Endothelial cell of umbilical vein (primary cell): ENCODE measurements at regions not wholly inside any gene's neighbourhood (a gene's known extent, or its start where the extent isn't known, plus 50 kb on each side); places are given as distances from the start of the nearest gene placed in this dataset.

ENCODE experiments used
- BruUV-seq: library from RNA; stranded (reverse); fragments of 400-500 nt; replicated peaks from 2 replicates; lab custom pipeline; 2021; lab: Mats Ljungman, UMichigan
- CTCF ChIA-PET: fragments of 300-600, 350-600 bp; sonication (Branson Sonifier 250); formaldehyde crosslinking; loops from one replicate; lab custom pipeline; 2021; ENCODE audit warnings: antibody characterized with exemption, inconsistent platforms; lab: Charles Lee
- POLR2A ChIA-PET: fragments of 300-600, 350-600 bp; sonication (Branson Sonifier 250); formaldehyde crosslinking; loops from one replicate; lab custom pipeline; 2021; ENCODE audit warnings: antibody characterized with exemption, inconsistent platforms; lab: Charles Lee
- DNase-seq: peaks from one replicate; pipeline ENCODE4 v3.0.0-alpha.2; 2011; ENCODE audit warnings: low read depth, low spot score
- FAIRE-seq: peaks from 2 replicates; lab custom pipeline; 2011; peaks lifted over from hg19 to GRCh38; lab: Jason Lieb, UNC
- H2AFZ ChIP-seq: 2 replicates; pipeline ENCODE4 v1.6.0; 2012; ENCODE audit warnings: low read depth, low read length, control low read depth, inconsistent platforms
- H3K27ac ChIP-seq: 2 replicates; pipeline ENCODE4 v1.5.1; 2011; ENCODE audit warnings: low read depth, mild to moderate bottlenecking, control low read depth, low read length, moderate library complexity; ENCODE audit not compliant: insufficient read depth
- H3K27me3 ChIP-seq, 2 experiments: 2 replicates each; pipeline versions ENCODE4 v1.6.0 to v1.6.1; 2011; ENCODE audit warnings: low read length in 2 of 2, mixed read lengths in 1 of 2; ENCODE audit not compliant: control insufficient read depth in 2 of 2, insufficient read depth in 2 of 2
- H3K36me3 ChIP-seq, 2 experiments: 2 replicates in 1 of 2; 3 replicates in 1 of 2; pipeline ENCODE4 v1.5.1; 2011; ENCODE audit warnings: low read length in 2 of 2, mild to moderate bottlenecking in 1 of 2, moderate library complexity in 1 of 2; ENCODE audit not compliant: control insufficient read depth in 2 of 2, insufficient read depth in 2 of 2; ENCODE audit errors: extremely low read depth in 1 of 2
- H3K4me1 ChIP-seq: 3 replicates; pipeline ENCODE4 v1.5.1; 2011; ENCODE audit warnings: mild to moderate bottlenecking, low read length; ENCODE audit not compliant: control insufficient read depth, insufficient read depth; ENCODE audit errors: extremely low read depth
- H3K4me2 ChIP-seq: 2 replicates; pipeline ENCODE4 v1.6.1; 2011; ENCODE audit warnings: low read length, control low read depth, mixed read lengths; ENCODE audit not compliant: insufficient read depth
- H3K4me3 ChIP-seq, 3 experiments: fragments of 200-600 bp in 1 of 3; sonication (generic), shearing (Covaris generic) in 1 of 3; replicated peaks in 1 of 3; 2 replicates each; pipeline ENCODE4 v1.5.1; 2011 to 2016; ENCODE audit warnings: control low read depth in 3 of 3, low read length in 3 of 3, mild to moderate bottlenecking in 2 of 3, inconsistent platforms in 1 of 3, low read depth in 1 of 3, moderate library complexity in 1 of 3; ENCODE audit not compliant: insufficient read depth in 1 of 3
- H3K79me2 ChIP-seq: 2 replicates; pipeline ENCODE4 v1.6.0; 2012; ENCODE audit warnings: low read length, inconsistent platforms; ENCODE audit not compliant: control insufficient read depth, insufficient read depth
- H3K9ac ChIP-seq: replicated peaks from 2 replicates; pipeline ENCODE3; 2011; ENCODE audit warnings: low read length, control low read depth; ENCODE audit not compliant: insufficient read depth; ENCODE audit errors: extremely low read depth
- H3K9me1 ChIP-seq: replicated peaks from 3 replicates; pipeline ENCODE4 v1.6.0; 2011; ENCODE audit warnings: mild to moderate bottlenecking, low read length; ENCODE audit not compliant: control insufficient read depth, insufficient read depth; ENCODE audit errors: extremely low read depth
- H3K9me3 ChIP-seq: replicated peaks from 2 replicates; pipeline ENCODE4 v1.5.1; 2012; ENCODE audit warnings: low read length, inconsistent platforms; ENCODE audit not compliant: control insufficient read depth, insufficient read depth
- H4K20me1 ChIP-seq: replicated peaks from 2 replicates; pipeline ENCODE3; 2011; ENCODE audit warnings: mild to moderate bottlenecking, low read length; ENCODE audit not compliant: control insufficient read depth, insufficient read depth; ENCODE audit errors: extremely low read depth
- CTCF ChIP-seq, 2 donors: IDR thresholded peaks; 1 replicate in 1 of 2; 2 replicates in 1 of 2; pipeline ENCODE4 v1.5.1; 2011; ENCODE audit warnings: low read length in 2 of 2, mild to moderate bottlenecking in 2 of 2, moderate library complexity in 2 of 2, control low read depth in 1 of 2, inconsistent platforms in 1 of 2, low read depth in 1 of 2; ENCODE audit not compliant: insufficient read depth in 1 of 2; ENCODE audit errors: extremely low read depth in 1 of 2
- EZH2 ChIP-seq: IDR thresholded peaks from 2 replicates; pipeline ENCODE4 v1.6.1; 2012; ENCODE audit warnings: borderline replicate concordance, low read depth, mild to moderate bottlenecking, moderate library complexity, low read length, inconsistent platforms; ENCODE audit not compliant: severe bottlenecking
- FOS ChIP-seq: IDR thresholded peaks from 2 replicates; pipeline ENCODE4 v1.6.1; 2011; ENCODE audit warnings: mild to moderate bottlenecking, low read length, moderate library complexity, borderline replicate concordance; ENCODE audit not compliant: insufficient read depth
- GATA2 ChIP-seq: IDR thresholded peaks from 2 replicates; pipeline ENCODE4 v1.7.0; 2011; ENCODE audit warnings: low read depth, mild to moderate bottlenecking, moderate library complexity, mixed read lengths, low read length; ENCODE audit not compliant: insufficient read length, insufficient read depth
- JUN ChIP-seq: IDR thresholded peaks from 2 replicates; pipeline ENCODE4 v1.6.1; 2011; ENCODE audit warnings: borderline replicate concordance, low read depth; ENCODE audit not compliant: insufficient read length, insufficient read depth
- MYC ChIP-seq: IDR thresholded peaks from one replicate; pipeline ENCODE4 v1.6.1; 2011; ENCODE audit warnings: mild to moderate bottlenecking, low read depth, low read length
- POLR2A ChIP-seq: IDR thresholded peaks from 2 replicates; pipeline ENCODE4 v1.6.1; 2012; ENCODE audit warnings: low read depth, mild to moderate bottlenecking, control low read depth, low read length
- POLR2AphosphoS5 ChIP-seq: IDR thresholded peaks from 2 replicates; pipeline ENCODE4 v1.6.1; 2012; ENCODE audit warnings: low read depth, mild to moderate bottlenecking, control low read depth, low read length, moderate library complexity; ENCODE audit not compliant: insufficient read depth
- dilution Hi-C: fragments of 300-500 bp; cut with MboI; formaldehyde crosslinking; loops from one replicate; pipeline ENCODE4 v1.15.0; 2019; ENCODE audit warnings: low sequenced_read_pairs; ENCODE audit not compliant: extremely low pct_ligation_motif_present
- intact Hi-C: fragments of 100-400 bp; cut with micrococcal nuclease; formaldehyde crosslinking; loops from one replicate; pipeline ENCODE4 v1.10.0; 2022
- TF ChIP-seq, protein P1 (sequence below): IDR thresholded peaks from 2 replicates; pipeline ENCODE4 v1.6.1; 2011; ENCODE audit not compliant: insufficient read depth, insufficient read length

- Histone ChIP-seq H3K4me3 (no peak overlapping the region), H3K4me1 (no peaks in the 10 kb centered on the region), H3K9ac (no peak overlapping the region), H3K27me3 (no peaks in the 10 kb centered on the region), H4K20me1 (no peaks in the 10 kb centered on the region), H3K9me3 (no peaks in the 10 kb centered on the region), H3K36me3 (no peaks in the 10 kb centered on the region), H3K9me1 (no peaks in the 10 kb centered on the region), H3K4me2 (no peak overlapping the region), H3K27ac (no peak overlapping the region), H2AFZ (no peak overlapping the region), H3K79me2 (no peaks in the 10 kb centered on the region)
- POLR2A ChIA-PET, result no interaction called here
- FAIRE-seq, result no peak
- DNase-seq, result no peak
- intact Hi-C loops, result no loop called here
- BruUV-seq, result no TSS peak
- CTCF ChIA-PET, result interaction anchor here (1.0 kb wide), 1 partner anchor 27 kb away, joined by 3 read pairs; no protein-coding TSS in a partner anchor
- dilution Hi-C loops, result no loop called here
- no peak for TF ChIP-seq GATA2
These were observed 583.2 kb downstream of the BUD13 start for GRCh38 chr11:116189408-116190170.

DNA sequence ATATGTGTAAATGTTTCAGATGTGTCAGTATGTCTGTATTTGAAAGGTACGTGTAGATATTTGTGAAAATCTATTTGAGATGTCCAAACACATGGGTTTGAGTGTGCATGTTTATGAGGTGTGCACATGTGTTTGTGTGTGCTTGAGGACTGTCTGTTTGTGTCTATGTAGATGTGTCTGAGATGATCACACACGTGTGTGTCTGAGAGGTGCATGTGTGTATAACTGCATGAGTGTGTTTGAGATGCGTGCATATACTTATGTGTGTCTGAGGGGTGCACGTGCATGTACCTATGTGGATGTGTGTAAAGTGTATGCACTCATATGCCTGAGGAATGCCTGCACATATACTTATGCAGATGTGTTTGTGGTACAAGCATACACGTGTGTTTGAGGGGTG is 584.4 kb downstream of the BUD13 start:
- no peaks in the 10 kb centered on the region for H3K36me3 ChIP-seq
- dilution Hi-C loops, result no loop called here
- no peak overlapping the region for H3K4me2 ChIP-seq
- FAIRE-seq, result no peak
- no TSS peak for BruUV-seq
- H3K9ac ChIP-seq, result no peak overlapping the region
- no peaks in the 10 kb centered on the region for H3K27me3 ChIP-seq
- DNase-seq, result no peak
- TF ChIP-seq GATA2 (no peak), FOS (no peak), JUN (no peak), POLR2AphosphoS5 (no peak), MYC (no peak), POLR2A (no peak), CTCF (IDR thresholded peaks at IDR 0.05; ENCODE audit: extremely low read depth in 1 of 2, insufficient read depth in 1 of 2, low read depth in 1 of 2, low read length in 2 of 2) (no peak), EZH2 (no peak)
- TF ChIP-seq, protein P1, sequence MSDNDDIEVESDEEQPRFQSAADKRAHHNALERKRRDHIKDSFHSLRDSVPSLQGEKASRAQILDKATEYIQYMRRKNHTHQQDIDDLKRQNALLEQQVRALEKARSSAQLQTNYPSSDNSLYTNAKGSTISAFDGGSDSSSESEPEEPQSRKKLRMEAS, result no peak
- ChIA-PET POLR2A (no interaction called here), CTCF (no interaction called here)
- no peaks in the 10 kb centered on the region for H3K4me1 ChIP-seq
- H4K20me1 ChIP-seq, result no peaks in the 10 kb centered on the region
- no peaks in the 10 kb centered on the region for H3K9me3 ChIP-seq
- intact Hi-C loops, result no loop called here
- no peak overlapping the region for H2AFZ ChIP-seq
- H3K9me1 ChIP-seq, result no peaks in the 10 kb centered on the region
- H3K27ac ChIP-seq, result no peak overlapping the region
- H3K79me2 ChIP-seq, result no peaks in the 10 kb centered on the region
- H3K4me3 ChIP-seq, result no peak overlapping the region
